ENCODE measurements at regions not wholly inside any gene's neighbourhood (a gene's known extent, or its start where the extent isn't known, plus 50 kb on each side); places are given as distances from the start of the nearest gene placed in this dataset.

DNA sequence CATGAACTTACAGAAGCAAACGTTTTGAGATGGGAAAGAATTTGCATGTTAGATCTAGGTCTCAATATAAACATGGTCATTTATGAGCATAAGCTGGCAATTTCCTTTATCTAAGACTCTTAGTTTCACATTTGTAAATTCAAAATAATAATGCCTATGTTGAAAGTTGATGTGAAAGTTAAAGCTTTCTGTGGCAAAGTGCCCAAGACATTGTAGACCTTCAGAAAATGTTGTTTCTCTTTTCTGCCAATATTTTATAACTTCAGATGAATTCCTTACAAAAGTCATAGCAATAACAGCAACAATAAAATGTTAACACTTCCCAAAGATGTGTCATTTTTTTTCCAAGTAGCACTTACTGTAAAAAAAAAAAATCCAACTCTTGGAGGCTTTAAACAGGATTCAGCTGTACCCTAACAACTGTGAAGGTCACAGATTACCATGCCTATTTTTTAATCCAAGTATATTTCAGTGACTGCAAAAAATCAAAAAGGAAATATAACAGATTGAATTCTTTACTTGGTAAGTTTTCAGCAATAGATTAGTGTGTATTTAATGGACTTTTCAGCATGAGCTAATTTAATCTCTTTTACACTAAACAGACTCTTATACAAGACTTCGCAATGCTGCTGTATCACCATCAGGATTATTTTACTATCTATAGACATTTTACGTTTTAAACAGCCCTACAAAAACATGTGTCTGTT is 206.5 kb upstream of the PDE5A start:
- WGBS, 2 donors, result 33 to 38% methylated on average over 3 of the region's 3 CpGs
- Histone ChIP-seq H3K9me3 (peaks cover 0 to 8% (median 0%) of the 10 kb centered on the region in 3 donors), H3K27ac (no peak overlapping the region), H3K27me3 (no peaks in the 10 kb centered on the region), H3K36me3 (no peaks in the 10 kb centered on the region), H3K4me3 (no peak overlapping the region), H3K4me1 (no peaks in the 10 kb centered on the region)
- DNase-seq, result no peak
- TF ChIP-seq, protein P1, sequence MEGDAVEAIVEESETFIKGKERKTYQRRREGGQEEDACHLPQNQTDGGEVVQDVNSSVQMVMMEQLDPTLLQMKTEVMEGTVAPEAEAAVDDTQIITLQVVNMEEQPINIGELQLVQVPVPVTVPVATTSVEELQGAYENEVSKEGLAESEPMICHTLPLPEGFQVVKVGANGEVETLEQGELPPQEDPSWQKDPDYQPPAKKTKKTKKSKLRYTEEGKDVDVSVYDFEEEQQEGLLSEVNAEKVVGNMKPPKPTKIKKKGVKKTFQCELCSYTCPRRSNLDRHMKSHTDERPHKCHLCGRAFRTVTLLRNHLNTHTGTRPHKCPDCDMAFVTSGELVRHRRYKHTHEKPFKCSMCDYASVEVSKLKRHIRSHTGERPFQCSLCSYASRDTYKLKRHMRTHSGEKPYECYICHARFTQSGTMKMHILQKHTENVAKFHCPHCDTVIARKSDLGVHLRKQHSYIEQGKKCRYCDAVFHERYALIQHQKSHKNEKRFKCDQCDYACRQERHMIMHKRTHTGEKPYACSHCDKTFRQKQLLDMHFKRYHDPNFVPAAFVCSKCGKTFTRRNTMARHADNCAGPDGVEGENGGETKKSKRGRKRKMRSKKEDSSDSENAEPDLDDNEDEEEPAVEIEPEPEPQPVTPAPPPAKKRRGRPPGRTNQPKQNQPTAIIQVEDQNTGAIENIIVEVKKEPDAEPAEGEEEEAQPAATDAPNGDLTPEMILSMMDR (IDR thresholded peaks at IDR 0.05), result no peak
- TF ChIP-seq POLR2A (IDR thresholded peaks at IDR 0.05), result no peak
- intact Hi-C loops (cut with DNase I), result no loop called here

DNA sequence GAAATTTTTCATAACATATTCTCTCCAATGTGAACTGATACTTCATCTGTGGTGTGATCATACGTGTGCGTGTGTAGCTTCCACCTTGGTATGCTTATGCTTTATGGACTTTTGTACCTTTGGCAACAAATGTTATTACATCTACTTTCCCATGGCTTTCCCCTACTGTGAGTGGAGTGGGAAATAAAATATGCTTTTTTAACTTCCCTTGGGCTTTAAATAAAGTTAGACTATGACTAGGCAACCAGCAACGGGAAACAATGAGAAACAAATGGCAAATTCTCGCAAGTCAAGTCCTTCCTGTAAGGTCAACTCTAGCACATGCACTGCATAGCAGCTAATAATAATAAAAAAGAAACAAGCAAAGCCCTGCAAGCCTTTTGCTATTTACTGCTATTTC is 205.0 kb upstream of the PDE5A start:
- Histone ChIP-seq H3K4me3 (no peak overlapping the region), H3K36me3 (no peaks in the 10 kb centered on the region), H3K27ac (peak overlapping the region in 1 of 4 donors; percentile 21), H3K4me1 (no peaks in the 10 kb centered on the region), H3K9me3 (peaks cover 0 to 3% (median 0%) of the 10 kb centered on the region in 3 donors), H3K27me3 (no peaks in the 10 kb centered on the region)
- DNase-seq, result no peak
- TF ChIP-seq, protein P1 (IDR thresholded peaks at IDR 0.05), result no peak
- no peak for TF ChIP-seq POLR2A (IDR thresholded peaks at IDR 0.05)
- intact Hi-C loops (cut with DNase I), result no loop called here
- WGBS, 2 donors, result 71 to 77% methylated on average over 4 of the region's 4 CpGs

DNA sequence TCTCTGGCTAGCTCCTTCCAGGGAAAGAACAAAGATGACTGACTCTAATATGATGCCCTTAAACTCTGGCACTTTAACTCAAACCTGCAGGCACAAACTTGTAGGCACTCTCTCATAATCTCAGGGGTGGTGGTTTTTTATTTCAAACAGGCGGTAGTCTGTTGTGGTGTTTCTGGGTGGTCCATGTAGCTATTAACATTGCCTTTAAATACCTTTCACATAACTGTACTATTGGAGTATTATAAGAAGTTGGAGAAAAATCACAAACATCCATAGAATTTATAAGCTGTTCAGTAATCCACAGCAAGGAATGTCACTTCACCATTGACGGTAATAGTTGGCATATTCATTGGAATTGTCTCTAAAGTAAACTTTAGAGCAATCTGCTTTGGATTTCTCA is 204.2 kb upstream of the PDE5A start:
- 39 to 63% methylated on average over 2 of the region's 2 CpGs for WGBS, 2 donors
- no peak for TF ChIP-seq POLR2A (IDR thresholded peaks at IDR 0.05)
- TF ChIP-seq, protein P1 (IDR thresholded peaks at IDR 0.05), result no peak
- Histone ChIP-seq H3K36me3 (no peaks in the 10 kb centered on the region), H3K9me3 (no peaks in the 10 kb centered on the region), H3K27me3 (no peaks in the 10 kb centered on the region), H3K27ac (no peak overlapping the region), H3K4me1 (no peaks in the 10 kb centered on the region), H3K4me3 (no peak overlapping the region)
- intact Hi-C loops (cut with DNase I), result no loop called here
- no peak for DNase-seq

DNA sequence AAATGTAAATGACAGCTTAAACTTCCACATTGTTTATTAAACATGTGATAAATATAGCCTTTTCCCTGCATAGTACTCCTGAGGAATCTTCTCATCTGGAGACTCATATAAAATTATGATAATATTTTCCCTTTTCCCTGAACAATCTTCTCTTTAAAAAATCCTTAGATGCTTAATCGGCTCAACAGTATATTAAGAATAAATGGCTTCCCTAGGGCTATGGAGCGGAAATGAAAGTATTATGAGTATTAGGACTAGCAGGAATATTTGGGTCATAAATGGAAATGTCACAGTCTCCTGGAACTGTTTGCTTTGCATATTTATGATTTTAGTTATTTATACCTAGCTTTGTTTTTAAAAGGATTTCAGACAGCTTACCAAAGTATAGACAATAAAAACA is 200.7 kb upstream of the PDE5A start:
- Histone ChIP-seq H3K9me3 (no peaks in the 10 kb centered on the region), H3K27me3 (no peaks in the 10 kb centered on the region), H3K4me1 (no peaks in the 10 kb centered on the region), H3K4me3 (no peak overlapping the region), H3K27ac (no peak overlapping the region), H3K36me3 (no peaks in the 10 kb centered on the region)
- 79 to 83% methylated on average over 2 of the region's 2 CpGs for WGBS, 2 donors
- intact Hi-C loops (cut with DNase I), result no loop called here
- TF ChIP-seq POLR2A (IDR thresholded peaks at IDR 0.05), result no peak
- TF ChIP-seq, protein P1 (IDR thresholded peaks at IDR 0.05), result no peak
- no peak for DNase-seq

DNA sequence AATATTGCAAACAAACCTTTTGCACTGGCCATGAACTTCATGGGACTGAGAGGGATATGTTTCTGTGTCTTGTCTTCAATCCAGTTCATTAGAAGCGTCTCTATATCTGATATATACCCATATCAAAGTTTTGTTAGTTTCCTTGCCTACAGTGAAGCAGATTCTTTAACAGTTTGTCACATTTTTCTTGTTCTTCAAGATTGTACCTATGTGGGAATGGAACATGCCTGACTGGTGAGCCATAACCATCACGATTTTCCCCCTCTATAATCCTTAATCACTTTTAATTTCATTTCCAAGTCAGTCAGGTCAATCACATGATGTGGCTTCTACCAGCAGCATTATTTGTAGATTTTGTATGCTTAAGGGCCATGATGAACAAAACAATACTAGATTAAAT is 197.1 kb upstream of the PDE5A start:
- intact Hi-C loops (cut with DNase I), result no loop called here
- no peaks in the 10 kb centered on the region for H3K4me1 ChIP-seq
- TF ChIP-seq, protein P1 (IDR thresholded peaks at IDR 0.05), result no peak
- TF ChIP-seq POLR2A (IDR thresholded peaks at IDR 0.05), result no peak
- 52 to 53% methylated on average over 2 of the region's 2 CpGs for WGBS, 2 donors
- H3K4me3 ChIP-seq, result no peak overlapping the region
- H3K9me3 ChIP-seq, result no peaks in the 10 kb centered on the region
- no peaks in the 10 kb centered on the region for H3K36me3 ChIP-seq
- H3K27me3 ChIP-seq, result no peaks in the 10 kb centered on the region
- DNase-seq, result no peak
- no peak overlapping the region for H3K27ac ChIP-seq
